MM.1S (cell line): ENCODE measurements at regions not wholly inside any gene's neighbourhood (a gene's known extent, or its start where the extent isn't known, plus 50 kb on each side); places are given as distances from the start of the nearest gene placed in this dataset.

Experiments
- DNase-seq: peaks from one replicate; pipeline ENCODE4 v3.0.0-alpha.2; 2015
- H2AFZ ChIP-seq: fragments of 300-600 bp; sonication (generic); 2 replicates; pipeline ENCODE4 v1.6.0; 2016; ENCODE audit warnings: antibody characterized with exemption, low read length
- H3F3A ChIP-seq: fragments of 300-600 bp; sonication (generic); 2 replicates; pipeline ENCODE4 v1.6.1; 2016; ENCODE audit warnings: mild to moderate bottlenecking, antibody characterized with exemption, low read length, moderate library complexity, mixed read lengths; ENCODE audit not compliant: insufficient read depth
- H3K27ac ChIP-seq: fragments of 300-600 bp; sonication (generic); 2 replicates; pipeline ENCODE4 v1.5.1; 2016; ENCODE audit warnings: mild to moderate bottlenecking, low read length
- H3K27me3 ChIP-seq: fragments of 300-600 bp; sonication (generic); replicated peaks from 2 replicates; pipeline ENCODE4 v1.6.0; 2016; ENCODE audit warnings: low read length; ENCODE audit not compliant: insufficient read depth
- H3K36me3 ChIP-seq: fragments of 300-600 bp; sonication (generic); replicated peaks from 2 replicates; pipeline ENCODE4 v1.6.1; 2016; ENCODE audit warnings: mild to moderate bottlenecking, low read length, mixed read lengths; ENCODE audit not compliant: insufficient read depth
- H3K4me1 ChIP-seq: fragments of 300-600 bp; sonication (generic); 2 replicates; pipeline ENCODE4 v1.6.1; 2016; ENCODE audit warnings: low read length, mixed read lengths
- H3K4me2 ChIP-seq: fragments of 300-600 bp; sonication (generic); 2 replicates; pipeline ENCODE4 v1.6.0; 2016; ENCODE audit warnings: low read depth, low read length
- H3K4me3 ChIP-seq: fragments of 300-600 bp; sonication (generic); 2 replicates; pipeline ENCODE4 v1.5.1; 2016; ENCODE audit warnings: low read length, mixed read lengths
- H3K79me2 ChIP-seq: fragments of 300-600 bp; sonication (generic); 2 replicates; pipeline ENCODE4 v1.6.1; 2016; ENCODE audit warnings: mixed run types, low read length, mixed read lengths
- H3K9ac ChIP-seq: fragments of 300-600 bp; sonication (generic); 2 replicates; pipeline ENCODE4 v1.6.1; 2016; ENCODE audit warnings: low read length, mixed read lengths
- H3K9me2 ChIP-seq: fragments of 300-600 bp; sonication (generic); replicated peaks from 2 replicates; pipeline ENCODE4 v1.6.1; 2016; ENCODE audit warnings: mild to moderate bottlenecking, low read length, mixed read lengths; ENCODE audit not compliant: insufficient read depth
- H3K9me3 ChIP-seq: fragments of 300-600 bp; sonication (generic); replicated peaks from 2 replicates; pipeline ENCODE4 v1.6.1; 2016; ENCODE audit warnings: mild to moderate bottlenecking, low read length, mixed read lengths; ENCODE audit not compliant: insufficient read depth
- H4K20me1 ChIP-seq: fragments of 300-600 bp; sonication (generic); 2 replicates; pipeline ENCODE4 v1.6.1; 2016; ENCODE audit warnings: mild to moderate bottlenecking, low read length, moderate library complexity, mixed read lengths; ENCODE audit not compliant: insufficient read depth
- EZH2 ChIP-seq: fragments of 300-600 bp; sonication (generic); optimal IDR thresholded peaks from 2 replicates; pipeline ENCODE3; 2017; ENCODE audit warnings: low read depth, mild to moderate bottlenecking, antibody characterized with exemption, low read length, mixed read lengths
- EZH2phosphoT487 ChIP-seq: fragments of 300-600 bp; sonication (generic); IDR thresholded peaks from 2 replicates; pipeline ENCODE4 v1.6.1; 2018; ENCODE audit warnings: antibody characterized with exemption, low read length
- TF ChIP-seq, protein P1 (sequence below): fragments of 300-600 bp; sonication (generic); IDR thresholded peaks from 2 replicates; pipeline ENCODE4 v1.5.1; 2016; ENCODE audit warnings: antibody characterized with exemption, low read length, mixed read lengths

DNA sequence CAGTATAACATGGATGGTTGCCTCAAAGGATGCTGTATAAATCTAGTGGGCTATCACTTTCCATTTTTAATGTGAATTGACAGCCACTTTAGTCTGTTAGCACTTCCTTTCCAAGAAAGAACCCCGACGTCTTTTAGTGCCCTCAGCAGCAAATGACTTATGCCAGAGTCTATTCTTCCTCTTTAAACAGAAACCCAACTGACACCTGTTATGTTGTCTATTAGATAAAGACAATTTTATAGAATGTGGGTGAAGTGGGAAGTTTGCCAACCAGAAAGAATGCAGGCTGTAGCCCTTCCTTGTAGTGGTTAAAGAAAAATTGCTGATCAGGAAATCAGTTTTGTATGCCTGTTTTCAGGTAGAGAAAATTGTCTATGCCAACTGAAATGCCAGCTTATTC, 344.9 kb downstream of the ZNF326 start:
- no peak for TF ChIP-seq EZH2phosphoT487
- TF ChIP-seq, protein P1, sequence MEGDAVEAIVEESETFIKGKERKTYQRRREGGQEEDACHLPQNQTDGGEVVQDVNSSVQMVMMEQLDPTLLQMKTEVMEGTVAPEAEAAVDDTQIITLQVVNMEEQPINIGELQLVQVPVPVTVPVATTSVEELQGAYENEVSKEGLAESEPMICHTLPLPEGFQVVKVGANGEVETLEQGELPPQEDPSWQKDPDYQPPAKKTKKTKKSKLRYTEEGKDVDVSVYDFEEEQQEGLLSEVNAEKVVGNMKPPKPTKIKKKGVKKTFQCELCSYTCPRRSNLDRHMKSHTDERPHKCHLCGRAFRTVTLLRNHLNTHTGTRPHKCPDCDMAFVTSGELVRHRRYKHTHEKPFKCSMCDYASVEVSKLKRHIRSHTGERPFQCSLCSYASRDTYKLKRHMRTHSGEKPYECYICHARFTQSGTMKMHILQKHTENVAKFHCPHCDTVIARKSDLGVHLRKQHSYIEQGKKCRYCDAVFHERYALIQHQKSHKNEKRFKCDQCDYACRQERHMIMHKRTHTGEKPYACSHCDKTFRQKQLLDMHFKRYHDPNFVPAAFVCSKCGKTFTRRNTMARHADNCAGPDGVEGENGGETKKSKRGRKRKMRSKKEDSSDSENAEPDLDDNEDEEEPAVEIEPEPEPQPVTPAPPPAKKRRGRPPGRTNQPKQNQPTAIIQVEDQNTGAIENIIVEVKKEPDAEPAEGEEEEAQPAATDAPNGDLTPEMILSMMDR: no peak
- no peak for TF ChIP-seq EZH2
- no peak overlapping the region for H2AFZ ChIP-seq
- no peak overlapping the region for H3K4me3 ChIP-seq
- H3K27ac ChIP-seq: peak overlapping the region; percentile 8; the same call in 1 of the 2 replicates
- H3K9me2 ChIP-seq: no peaks in the 10 kb centered on the region
- peaks cover 11% of the 10 kb centered on the region for H3F3A ChIP-seq
- no peaks in the 10 kb centered on the region for H4K20me1 ChIP-seq
- H3K9ac ChIP-seq: no peak overlapping the region
- H3K27me3 ChIP-seq: no peaks in the 10 kb centered on the region
- H3K79me2 ChIP-seq: no peaks in the 10 kb centered on the region
- peaks cover 21% of the 10 kb centered on the region for H3K4me1 ChIP-seq
- DNase-seq: peak; percentile 88
- no peaks in the 10 kb centered on the region for H3K9me3 ChIP-seq
- 0 out of 2 replicates have a peak overlapping the region, but pooled peaks have one; percentile 13 for H3K4me2 ChIP-seq
- no peaks in the 10 kb centered on the region for H3K36me3 ChIP-seq

DNA sequence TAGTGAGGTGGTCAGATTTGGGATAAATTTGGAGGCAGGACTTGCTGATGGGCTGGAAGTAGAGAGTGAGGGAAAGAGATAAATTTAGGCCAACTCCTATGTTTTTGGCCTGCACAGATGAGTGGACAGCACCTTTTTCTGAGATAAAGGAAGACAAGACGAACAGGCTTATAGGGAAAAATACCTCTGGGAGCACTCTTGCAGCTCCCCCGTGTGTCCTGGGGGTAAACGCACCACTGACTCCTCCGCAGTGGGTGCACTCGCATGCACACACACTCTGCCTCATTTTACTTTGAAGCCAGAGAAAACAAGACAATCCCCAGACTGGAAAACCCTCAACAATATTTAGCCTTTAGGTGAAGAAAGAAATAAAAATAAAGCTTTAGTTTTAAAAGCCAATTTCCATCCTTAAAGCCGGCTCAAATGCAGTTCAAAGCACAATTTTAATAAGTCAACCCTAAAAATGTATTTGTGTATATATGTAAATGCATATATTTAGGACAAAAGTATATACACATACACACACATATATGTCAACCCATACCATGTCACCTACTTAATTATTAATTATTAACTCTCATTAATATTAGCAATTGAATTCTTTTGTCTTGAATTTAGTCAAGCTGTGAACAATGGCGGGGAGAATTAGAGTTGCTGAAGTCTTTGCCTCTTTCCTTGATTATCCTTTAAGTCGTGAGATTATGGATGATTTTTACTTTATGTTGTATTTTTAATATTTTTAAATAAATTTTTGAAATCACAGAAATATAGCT, 341.8 kb downstream of the ZNF326 start:
- TF ChIP-seq EZH2phosphoT487 (no peak), EZH2 (no peak)
- TF ChIP-seq, protein P1: no peak
- no peak for DNase-seq
- Histone ChIP-seq H3K27ac (no peak overlapping the region), H3K9me2 (no peaks in the 10 kb centered on the region), H4K20me1 (no peaks in the 10 kb centered on the region), H3K27me3 (no peaks in the 10 kb centered on the region), H3K79me2 (no peaks in the 10 kb centered on the region), H3K9ac (no peak overlapping the region), H2AFZ (no peak overlapping the region), H3K4me3 (no peak overlapping the region), H3K36me3 (no peaks in the 10 kb centered on the region), H3K4me2 (no peak overlapping the region), H3F3A (peaks cover 11% of the 10 kb centered on the region), H3K4me1 (peaks cover 17% of the 10 kb centered on the region), H3K9me3 (no peaks in the 10 kb centered on the region)

DNA sequence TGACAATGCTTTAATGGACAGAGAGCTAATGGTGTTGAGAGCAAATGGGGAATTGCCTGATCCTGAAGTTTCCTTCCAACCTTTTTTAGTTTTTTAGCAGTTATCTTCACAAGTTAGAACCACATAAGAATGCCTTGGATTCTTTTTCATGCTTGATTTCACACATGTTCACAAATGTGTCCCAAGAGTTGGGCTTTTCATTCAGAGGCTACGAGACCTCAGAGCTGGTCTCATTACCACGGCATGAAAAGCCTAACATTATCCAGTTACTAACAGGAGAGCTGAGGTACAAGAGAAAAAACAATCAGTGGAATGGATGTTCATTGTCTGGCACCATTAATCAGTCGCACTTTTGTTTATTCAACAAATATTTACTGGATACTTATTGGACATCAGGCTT, 340.6 kb downstream of the ZNF326 start:
- Histone ChIP-seq H3K4me1 (peaks cover 13% of the 10 kb centered on the region), H3F3A (peaks cover 11% of the 10 kb centered on the region), H3K27me3 (no peaks in the 10 kb centered on the region), H2AFZ (no peak overlapping the region), H3K9me3 (no peaks in the 10 kb centered on the region), H3K4me2 (no peak overlapping the region), H4K20me1 (no peaks in the 10 kb centered on the region), H3K9me2 (no peaks in the 10 kb centered on the region), H3K4me3 (no peak overlapping the region), H3K79me2 (no peaks in the 10 kb centered on the region), H3K36me3 (no peaks in the 10 kb centered on the region), H3K9ac (no peak overlapping the region), H3K27ac (no peak overlapping the region)
- DNase-seq: no peak
- TF ChIP-seq EZH2: no peak
- TF ChIP-seq EZH2phosphoT487: no peak
- TF ChIP-seq, protein P1: no peak
